OCI-LY3 (cell line): ENCODE measurements at regions not wholly inside any gene's neighbourhood (a gene's known extent, or its start where the extent isn't known, plus 50 kb on each side); places are given as distances from the start of the nearest gene placed in this dataset.

ENCODE experiments used
- EZH2phosphoT487 ChIP-seq: fragments of 200-600 bp; shearing (Covaris generic); IDR thresholded peaks from 2 replicates; pipeline ENCODE4 v1.6.1; 2018; ENCODE audit warnings: antibody characterized with exemption, mixed run types, low read depth
- TF ChIP-seq, protein P1 (sequence below): fragments of 200-600, 300-600 bp; sonication (generic); IDR thresholded peaks from 2 replicates; pipeline ENCODE4 v1.5.1; 2014; ENCODE audit warnings: antibody characterized with exemption, low read length, low read depth

DNA sequence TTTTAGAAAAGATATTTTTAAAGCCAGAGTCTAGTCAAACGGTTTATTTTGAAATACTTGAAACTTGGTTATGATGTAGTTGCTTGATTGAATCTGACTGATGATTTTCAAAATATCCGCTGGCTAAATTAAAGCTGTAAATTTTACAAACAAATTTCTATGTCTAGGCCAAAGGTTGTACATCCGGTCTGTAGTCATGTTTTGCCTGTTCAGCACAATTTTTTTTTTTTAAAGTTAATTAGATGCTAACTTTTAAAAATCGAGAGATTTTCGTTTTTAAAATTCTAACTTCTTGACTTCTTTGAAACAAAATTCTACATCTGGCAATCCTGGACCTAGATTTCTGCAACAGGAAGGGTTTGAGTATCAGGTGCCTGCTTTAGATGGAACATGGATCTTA is 412.4 kb downstream of the TXNL1 start:
- TF ChIP-seq, protein P1, sequence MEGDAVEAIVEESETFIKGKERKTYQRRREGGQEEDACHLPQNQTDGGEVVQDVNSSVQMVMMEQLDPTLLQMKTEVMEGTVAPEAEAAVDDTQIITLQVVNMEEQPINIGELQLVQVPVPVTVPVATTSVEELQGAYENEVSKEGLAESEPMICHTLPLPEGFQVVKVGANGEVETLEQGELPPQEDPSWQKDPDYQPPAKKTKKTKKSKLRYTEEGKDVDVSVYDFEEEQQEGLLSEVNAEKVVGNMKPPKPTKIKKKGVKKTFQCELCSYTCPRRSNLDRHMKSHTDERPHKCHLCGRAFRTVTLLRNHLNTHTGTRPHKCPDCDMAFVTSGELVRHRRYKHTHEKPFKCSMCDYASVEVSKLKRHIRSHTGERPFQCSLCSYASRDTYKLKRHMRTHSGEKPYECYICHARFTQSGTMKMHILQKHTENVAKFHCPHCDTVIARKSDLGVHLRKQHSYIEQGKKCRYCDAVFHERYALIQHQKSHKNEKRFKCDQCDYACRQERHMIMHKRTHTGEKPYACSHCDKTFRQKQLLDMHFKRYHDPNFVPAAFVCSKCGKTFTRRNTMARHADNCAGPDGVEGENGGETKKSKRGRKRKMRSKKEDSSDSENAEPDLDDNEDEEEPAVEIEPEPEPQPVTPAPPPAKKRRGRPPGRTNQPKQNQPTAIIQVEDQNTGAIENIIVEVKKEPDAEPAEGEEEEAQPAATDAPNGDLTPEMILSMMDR, result no peak
- no peak for TF ChIP-seq EZH2phosphoT487
